SU-DHL-6 (cell line): ENCODE measurements at regions not wholly inside any gene's neighbourhood (a gene's known extent, or its start where the extent isn't known, plus 50 kb on each side); places are given as distances from the start of the nearest gene placed in this dataset.

ENCODE experiments used
- H2AFZ ChIP-seq: fragments of 200-600 bp; sonication (generic); 2 replicates; pipeline ENCODE4 v1.6.1; 2014; ENCODE audit warnings: low read depth, mild to moderate bottlenecking, moderate library complexity, mixed read lengths, antibody characterized with exemption, low read length; ENCODE audit not compliant: severe bottlenecking
- H3F3A ChIP-seq: fragments of 200-600 bp; shearing (Covaris generic); 2 replicates; pipeline ENCODE4 v1.6.0; 2016; ENCODE audit warnings: antibody characterized with exemption, mild to moderate bottlenecking; ENCODE audit not compliant: insufficient read depth
- H3K27ac ChIP-seq: fragments of 200-600 bp; sonication (generic); 2 replicates; pipeline ENCODE4 v1.5.1; 2016; ENCODE audit warnings: low read depth, mild to moderate bottlenecking, low read length, moderate library complexity, mixed read lengths
- H3K27me3 ChIP-seq: fragments of 200-600 bp; sonication (generic), shearing (Covaris generic); 2 replicates; pipeline ENCODE4 v1.6.0; 2014; ENCODE audit warnings: mild to moderate bottlenecking, low read length
- H3K36me3 ChIP-seq: fragments of 200-600 bp; sonication (generic); 2 replicates; pipeline ENCODE4 v1.6.1; 2014; ENCODE audit warnings: mild to moderate bottlenecking, low read length, mixed read lengths
- H3K4me2 ChIP-seq: fragments of 300-600, 200-600 bp; shearing (Covaris generic), sonication (generic); 2 replicates; pipeline ENCODE4 v1.6.0; 2014; ENCODE audit warnings: low read length, low read depth, mild to moderate bottlenecking; ENCODE audit not compliant: poor library complexity, severe bottlenecking
- H3K4me3 ChIP-seq: fragments of 200-600 bp; sonication (generic); 2 replicates; pipeline ENCODE4 v1.5.1; 2014; ENCODE audit warnings: antibody characterized with exemption, low read length, mild to moderate bottlenecking, mixed read lengths; ENCODE audit not compliant: insufficient read depth, poor library complexity, severe bottlenecking
- H3K79me2 ChIP-seq: fragments of 200-600 bp; sonication (generic); 2 replicates; pipeline ENCODE4 v1.6.1; 2014; ENCODE audit warnings: mild to moderate bottlenecking, low read length, moderate library complexity; ENCODE audit not compliant: insufficient read depth
- H3K9ac ChIP-seq: fragments of 200-600 bp; sonication (generic); 2 replicates; pipeline ENCODE4 v1.7.0; 2014; ENCODE audit warnings: mild to moderate bottlenecking, low read length
- H3K9me2 ChIP-seq: fragments of 200-600 bp; sonication (generic); replicated peaks from 2 replicates; pipeline ENCODE4 v1.6.1; 2014; ENCODE audit warnings: low read length; ENCODE audit not compliant: insufficient read depth
- H3K9me3 ChIP-seq: fragments of 200-600 bp; sonication (generic); 2 replicates; pipeline ENCODE4 v1.6.1; 2014; ENCODE audit warnings: low read length, mixed read lengths; ENCODE audit not compliant: insufficient read depth
- H4K20me1 ChIP-seq: fragments of 200-600 bp; sonication (generic); 2 replicates; pipeline ENCODE4 v1.6.1; 2014; ENCODE audit warnings: low read depth, mild to moderate bottlenecking, antibody characterized with exemption, low read length, moderate library complexity, mixed read lengths
- EZH2phosphoT487 ChIP-seq: fragments of 200-600 bp; sonication (generic), shearing (Covaris generic); conservative IDR thresholded peaks from 2 replicates; pipeline ENCODE4 v1.6.1; 2018; ENCODE audit warnings: mild to moderate bottlenecking, antibody characterized with exemption, low read length, moderate library complexity, mixed read lengths
- TF ChIP-seq, protein P1 (sequence below): fragments of 200-600 bp; sonication (generic); IDR thresholded peaks from one replicate; pipeline ENCODE4 v1.5.1; 2017; ENCODE audit warnings: antibody characterized with exemption, mild to moderate bottlenecking, low read length, moderate library complexity; ENCODE audit not compliant: insufficient read depth, poor library complexity, severe bottlenecking

DNA sequence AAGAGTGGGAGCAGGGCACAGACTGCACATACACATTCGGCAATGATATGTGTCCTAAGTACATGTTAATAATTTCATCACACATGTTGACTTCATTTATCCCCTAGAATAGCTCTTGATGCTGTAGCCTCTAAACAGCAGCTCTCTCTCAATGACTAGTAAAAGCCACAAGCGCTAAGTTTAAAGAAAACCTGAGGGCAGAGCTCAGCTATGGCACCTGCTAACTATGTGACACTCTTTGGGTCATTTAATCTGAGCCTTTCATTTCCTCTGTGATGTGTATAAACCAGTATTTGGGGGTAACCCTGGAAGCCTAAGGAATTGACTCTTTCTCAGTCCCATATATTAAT, 140.6 kb upstream of the MOCS2 start:
- no peak overlapping the region for H3K4me2 ChIP-seq
- H3K79me2 ChIP-seq, result no peaks in the 10 kb centered on the region
- H3F3A ChIP-seq, result no peaks in the 10 kb centered on the region
- no peaks in the 10 kb centered on the region for H3K9me2 ChIP-seq
- TF ChIP-seq EZH2phosphoT487, result no peak
- TF ChIP-seq, protein P1, sequence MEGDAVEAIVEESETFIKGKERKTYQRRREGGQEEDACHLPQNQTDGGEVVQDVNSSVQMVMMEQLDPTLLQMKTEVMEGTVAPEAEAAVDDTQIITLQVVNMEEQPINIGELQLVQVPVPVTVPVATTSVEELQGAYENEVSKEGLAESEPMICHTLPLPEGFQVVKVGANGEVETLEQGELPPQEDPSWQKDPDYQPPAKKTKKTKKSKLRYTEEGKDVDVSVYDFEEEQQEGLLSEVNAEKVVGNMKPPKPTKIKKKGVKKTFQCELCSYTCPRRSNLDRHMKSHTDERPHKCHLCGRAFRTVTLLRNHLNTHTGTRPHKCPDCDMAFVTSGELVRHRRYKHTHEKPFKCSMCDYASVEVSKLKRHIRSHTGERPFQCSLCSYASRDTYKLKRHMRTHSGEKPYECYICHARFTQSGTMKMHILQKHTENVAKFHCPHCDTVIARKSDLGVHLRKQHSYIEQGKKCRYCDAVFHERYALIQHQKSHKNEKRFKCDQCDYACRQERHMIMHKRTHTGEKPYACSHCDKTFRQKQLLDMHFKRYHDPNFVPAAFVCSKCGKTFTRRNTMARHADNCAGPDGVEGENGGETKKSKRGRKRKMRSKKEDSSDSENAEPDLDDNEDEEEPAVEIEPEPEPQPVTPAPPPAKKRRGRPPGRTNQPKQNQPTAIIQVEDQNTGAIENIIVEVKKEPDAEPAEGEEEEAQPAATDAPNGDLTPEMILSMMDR, result no peak
- H4K20me1 ChIP-seq, result no peaks in the 10 kb centered on the region
- no peaks in the 10 kb centered on the region for H3K27me3 ChIP-seq
- no peaks in the 10 kb centered on the region for H3K36me3 ChIP-seq
- H3K4me3 ChIP-seq, result no peak overlapping the region
- no peak overlapping the region for H3K27ac ChIP-seq
- H3K9ac ChIP-seq, result no peak overlapping the region
- H3K9me3 ChIP-seq, result no peaks in the 10 kb centered on the region
- no peak overlapping the region for H2AFZ ChIP-seq

DNA sequence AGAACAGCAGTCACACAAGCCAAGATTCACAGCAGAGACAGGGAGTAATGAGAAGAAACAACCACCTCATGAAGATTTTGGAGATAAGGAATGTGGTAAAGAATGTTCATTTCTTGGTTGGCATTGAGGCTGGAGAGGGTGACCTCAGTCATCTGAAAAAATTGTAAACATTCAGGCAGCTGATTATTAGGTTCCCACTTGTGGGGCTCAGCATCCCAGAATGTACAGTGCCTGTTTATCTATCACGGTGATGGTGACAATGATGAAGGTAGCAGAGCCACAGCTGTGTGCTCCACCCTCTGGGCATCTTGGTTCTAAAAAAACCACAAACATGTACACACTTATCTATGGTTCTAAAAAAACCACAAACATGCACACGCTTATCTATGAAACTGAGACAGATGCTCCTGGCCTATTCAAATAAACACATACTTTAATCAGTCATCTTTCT, 143.9 kb upstream of the MOCS2 start:
- no peaks in the 10 kb centered on the region for H3K27me3 ChIP-seq
- no peak overlapping the region for H3K27ac ChIP-seq
- no peaks in the 10 kb centered on the region for H3K36me3 ChIP-seq
- H3K4me2 ChIP-seq, result no peak overlapping the region
- H3K9ac ChIP-seq, result no peak overlapping the region
- H3F3A ChIP-seq, result no peaks in the 10 kb centered on the region
- no peaks in the 10 kb centered on the region for H3K79me2 ChIP-seq
- H3K9me2 ChIP-seq, result no peaks in the 10 kb centered on the region
- no peak overlapping the region for H2AFZ ChIP-seq
- H4K20me1 ChIP-seq, result no peaks in the 10 kb centered on the region
- TF ChIP-seq, protein P1, result no peak
- no peak for TF ChIP-seq EZH2phosphoT487
- no peak overlapping the region for H3K4me3 ChIP-seq
- H3K9me3 ChIP-seq, result no peaks in the 10 kb centered on the region

DNA sequence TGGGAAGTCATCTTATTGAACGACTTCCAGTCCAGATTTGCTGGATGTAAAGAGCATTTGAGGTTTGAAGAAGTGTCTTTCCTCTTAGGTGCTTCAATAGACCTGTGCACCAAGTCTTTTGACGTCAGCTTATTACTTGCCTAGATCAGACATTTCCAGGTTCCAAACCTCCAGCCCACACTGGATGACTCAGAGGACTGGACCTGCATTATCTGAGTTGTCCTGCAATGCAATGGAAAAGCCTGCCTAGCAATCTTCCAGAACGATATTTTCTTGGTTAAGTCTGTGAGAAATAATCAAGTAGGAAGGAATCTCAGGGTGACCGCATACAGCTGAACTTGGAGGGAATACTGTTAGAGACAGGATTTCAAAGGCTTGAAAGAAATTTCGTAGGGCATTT, 147.2 kb upstream of the MOCS2 start:
- Histone ChIP-seq H3K27me3 (no peaks in the 10 kb centered on the region), H3K9me3 (no peaks in the 10 kb centered on the region), H3K4me3 (no peak overlapping the region), H3K9ac (no peak overlapping the region), H3K4me2 (no peak overlapping the region), H3K36me3 (no peaks in the 10 kb centered on the region), H4K20me1 (no peaks in the 10 kb centered on the region), H3K27ac (no peak overlapping the region), H3K9me2 (no peaks in the 10 kb centered on the region), H2AFZ (no peak overlapping the region), H3K79me2 (no peaks in the 10 kb centered on the region), H3F3A (no peaks in the 10 kb centered on the region)
- TF ChIP-seq, protein P1, result no peak
- TF ChIP-seq EZH2phosphoT487, result no peak
